ENCODE measurements at regions not wholly inside any gene's neighbourhood (a gene's known extent, or its start where the extent isn't known, plus 50 kb on each side); places are given as distances from the start of the nearest gene placed in this dataset.
"Not testable (repeated sequence)": the region's sequence is repeated elsewhere in the genome, so short reads cannot be mapped to it uniquely, and the experiment has no call there.

DNA sequence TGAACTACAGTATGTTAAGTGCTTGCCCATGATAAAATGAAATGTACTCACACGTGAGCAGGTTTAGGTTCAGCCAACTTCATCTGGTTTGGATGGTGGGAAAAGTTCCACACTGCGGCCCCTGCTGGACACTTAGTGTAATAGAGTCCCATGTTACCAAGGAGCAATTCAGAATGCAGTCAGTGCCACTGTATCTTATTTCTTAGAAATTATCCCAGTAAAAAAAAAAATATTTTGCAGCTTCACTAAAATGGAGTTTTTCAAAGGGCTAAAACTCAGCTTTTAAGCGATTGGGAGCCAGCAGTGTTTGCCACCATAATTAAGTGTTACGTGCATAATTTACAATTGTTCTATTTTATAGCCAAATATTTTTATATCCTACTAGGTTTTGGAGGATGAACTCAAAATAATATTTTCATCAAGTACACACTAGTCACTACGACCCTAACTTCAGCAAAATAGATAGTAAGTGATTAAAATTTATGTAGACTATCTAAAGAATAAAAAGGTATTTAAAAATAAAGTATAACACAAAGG, 371.7 kb upstream of the GBE1 start:
- no peak for DNase-seq

DNA sequence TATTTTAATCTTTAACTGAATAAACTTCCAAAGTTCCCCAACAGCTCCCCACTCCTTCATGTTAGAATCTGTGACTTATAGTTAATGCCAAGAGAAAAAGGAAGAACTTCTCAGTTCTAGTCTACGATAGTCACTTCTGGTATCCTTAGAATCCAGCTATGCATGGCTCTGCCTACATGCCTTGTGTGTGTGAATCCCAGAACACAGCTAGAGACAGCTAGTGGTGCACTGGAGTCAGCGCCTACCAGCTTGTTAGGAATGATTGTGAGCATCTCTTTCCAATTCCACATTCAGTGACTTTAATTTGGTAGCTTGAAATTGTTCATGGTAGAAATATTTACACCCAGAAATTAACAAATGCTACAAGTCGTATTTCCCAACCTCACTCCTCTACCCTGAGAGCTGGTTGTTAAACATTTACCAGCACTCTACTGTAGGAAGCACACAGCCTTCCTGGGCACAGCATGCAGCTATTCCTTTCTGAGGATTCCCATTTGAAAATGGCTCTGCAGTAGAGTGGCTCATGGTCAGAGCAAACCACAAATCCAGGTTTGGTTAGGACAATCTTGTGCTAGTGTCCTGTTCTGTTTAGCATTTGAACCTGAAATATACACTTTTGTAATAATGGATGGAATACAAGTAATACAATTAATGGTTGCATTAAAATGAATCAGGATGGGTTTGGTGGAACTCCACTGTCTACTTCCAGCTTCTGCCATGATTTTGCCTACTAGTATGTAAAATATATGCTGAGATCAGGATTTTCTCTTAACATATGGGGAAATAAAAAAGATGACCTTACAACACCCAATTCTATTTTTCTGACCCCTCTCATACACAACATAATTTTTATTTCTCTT, 371.0 kb upstream of the GBE1 start:
- no peak for DNase-seq

DNA sequence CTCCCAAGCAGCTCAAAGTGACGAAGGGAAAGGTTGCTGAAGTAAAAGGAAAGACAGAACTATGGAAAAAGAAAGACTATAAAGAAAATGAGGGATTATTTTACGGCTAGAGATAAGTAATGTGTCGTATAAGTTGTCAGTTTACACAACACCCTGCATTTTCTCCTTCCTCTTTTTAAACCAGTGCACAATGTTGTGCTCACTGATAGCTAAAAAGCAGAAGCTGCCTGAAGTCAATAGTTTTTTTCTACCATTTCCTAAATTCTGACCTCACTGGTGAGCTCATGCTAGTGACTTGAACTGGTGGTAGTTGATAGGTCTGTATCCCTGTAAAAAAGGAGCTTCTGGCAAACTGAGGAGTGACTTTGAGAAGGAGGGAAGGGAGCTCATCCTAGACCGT, 368.6 kb upstream of the GBE1 start:
- DNase-seq: no peak

GRCh38 chr3:82129221-82129801, 367.9 kb upstream of the GBE1 start:
- no peak for DNase-seq

DNA sequence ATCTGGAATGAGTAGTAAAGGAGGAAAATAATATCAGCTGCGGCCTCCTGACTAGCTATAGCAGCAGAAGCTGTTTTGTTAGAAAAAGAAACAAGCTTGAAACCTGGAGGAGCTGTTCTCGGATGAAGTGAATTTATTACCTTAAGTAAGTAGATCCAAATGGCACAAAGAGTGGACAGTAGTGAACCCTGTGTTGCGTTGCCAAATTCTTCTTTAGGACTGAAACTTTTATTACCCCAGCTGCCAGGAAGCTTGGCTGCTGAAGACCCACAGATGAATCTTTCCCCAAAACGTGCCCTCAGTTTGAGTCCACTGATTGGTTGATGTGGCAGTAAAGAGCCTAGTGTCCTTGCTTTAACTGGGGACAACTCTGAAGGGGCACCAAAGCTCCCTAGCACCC, 366.8 kb upstream of the GBE1 start:
- DNase-seq: no peak

DNA sequence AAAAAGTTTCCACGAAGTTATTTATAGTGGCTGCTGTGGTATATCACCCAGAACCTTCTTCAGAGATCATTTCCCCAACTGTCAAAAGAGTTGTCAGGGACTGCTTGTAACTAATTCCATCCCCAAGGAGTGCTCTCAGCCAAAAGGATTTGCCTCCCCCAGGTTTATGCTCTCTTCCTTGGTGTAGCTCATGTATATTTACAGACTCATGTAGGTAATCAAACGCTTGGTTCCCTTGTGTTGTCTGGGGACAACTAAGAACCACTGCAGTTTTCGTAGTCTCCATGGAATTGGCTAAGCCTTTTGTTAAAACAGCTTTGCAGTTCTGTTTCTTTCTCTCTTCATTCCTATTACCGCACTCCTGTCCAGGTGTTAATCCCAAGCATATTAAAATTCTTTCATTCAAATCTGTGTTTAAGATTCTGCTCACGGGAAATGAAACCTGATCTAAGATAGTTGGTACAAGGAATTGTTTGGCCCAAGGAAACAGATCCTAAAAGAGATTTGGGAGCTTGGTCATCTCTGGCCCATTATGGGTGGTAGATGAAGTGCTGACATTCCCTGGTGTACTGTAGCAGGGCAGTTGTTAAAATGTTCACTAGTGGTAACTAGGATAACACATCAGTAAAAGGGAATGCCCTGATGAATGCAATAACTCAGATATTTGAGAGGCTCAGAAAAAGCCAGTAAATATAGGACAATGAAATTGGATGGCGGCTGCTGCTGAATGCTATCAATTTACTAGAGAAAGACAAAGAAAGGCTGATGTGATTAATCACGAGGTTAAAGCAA, 361.3 kb upstream of the GBE1 start:
- no peak for DNase-seq

- DNase-seq: no peak
Measured at GRCh38 chr3:82114589-82114988, 353.1 kb upstream of the GBE1 start.

DNA sequence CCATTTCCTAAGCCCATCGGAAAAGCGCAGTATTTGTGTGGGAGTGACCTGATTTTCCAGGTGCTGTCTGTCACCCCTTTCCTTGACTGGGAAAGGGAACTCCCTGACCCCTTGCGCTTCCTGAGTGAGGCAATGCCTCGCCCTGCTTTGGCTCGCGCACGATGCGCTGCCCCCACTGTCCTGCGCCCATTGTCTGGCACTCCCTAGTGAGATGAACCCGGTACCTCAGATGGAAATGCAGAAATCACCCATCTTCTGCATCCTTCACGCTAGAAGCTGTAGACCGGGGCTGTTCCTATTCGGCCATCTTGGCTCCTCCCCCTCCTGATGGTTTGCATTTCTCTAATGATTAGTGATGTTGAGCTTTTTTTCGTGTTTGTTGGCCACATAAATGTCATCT, 349.3 kb upstream of the GBE1 start:
- not testable (repeated sequence) for DNase-seq

DNA sequence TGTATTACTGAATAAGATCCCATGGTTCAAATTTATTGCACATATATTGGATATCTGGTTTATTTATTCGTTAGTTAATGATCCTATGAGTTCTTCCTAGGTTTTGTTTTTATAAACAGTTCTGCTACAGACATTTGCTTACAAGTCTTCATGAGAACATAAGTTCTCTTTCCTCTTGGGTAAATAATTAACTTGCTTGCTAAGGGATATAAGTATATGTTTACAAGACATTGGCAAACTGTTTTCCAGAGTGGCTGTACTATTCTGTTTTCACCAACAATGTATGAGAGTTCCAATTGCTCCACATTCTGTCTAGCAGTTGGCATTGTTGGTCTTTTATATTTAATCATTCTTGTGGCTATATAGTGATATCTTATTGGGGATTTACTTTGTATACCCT, 341.8 kb upstream of the GBE1 start:
- no peak for DNase-seq

DNA sequence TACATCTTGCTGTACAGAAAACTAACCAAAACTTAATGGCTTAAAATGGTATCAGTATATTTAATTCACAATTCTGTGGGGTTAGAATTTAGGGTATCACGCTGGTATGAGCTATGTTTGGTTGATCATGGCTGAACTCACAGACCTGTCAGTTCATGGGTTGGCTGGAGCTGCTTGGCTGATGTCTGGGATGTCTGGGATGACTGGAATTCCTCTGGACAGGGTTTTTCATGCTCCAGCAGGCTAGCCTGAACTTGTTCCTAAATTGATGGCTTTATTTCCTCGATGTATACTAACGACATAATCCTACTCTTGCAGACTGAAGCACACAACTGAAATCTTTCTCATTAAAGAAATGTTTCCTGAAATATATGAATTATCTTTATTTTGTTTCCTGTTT, 338.9 kb upstream of the GBE1 start:
- no peak for DNase-seq

GRCh38 chr3:82093641-82094040, 332.2 kb upstream of the GBE1 start:
- DNase-seq: no peak

DNA sequence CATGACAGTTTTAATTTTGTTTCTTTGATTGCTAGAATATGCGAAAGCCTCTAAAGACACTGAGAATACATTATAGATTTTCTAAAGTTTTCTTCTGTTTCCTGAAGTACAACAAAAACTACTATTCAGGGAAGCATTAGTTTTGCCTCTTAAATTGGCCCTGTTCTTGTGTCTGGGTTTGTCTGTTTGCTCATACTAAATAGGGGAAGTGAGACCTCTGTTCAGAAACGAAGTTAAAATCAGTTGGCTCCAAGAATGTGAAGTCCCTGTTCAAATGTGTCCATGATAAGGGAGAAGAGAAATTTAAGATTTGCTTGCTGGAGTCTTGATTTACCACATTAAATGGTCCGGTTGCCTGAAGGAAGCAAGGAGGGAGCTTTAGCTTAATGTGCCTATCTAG, 327.3 kb upstream of the GBE1 start:
- DNase-seq: no peak

- DNase-seq: no peak
Measured at GRCh38 chr3:82087958-82088357, 326.5 kb upstream of the GBE1 start.

DNA sequence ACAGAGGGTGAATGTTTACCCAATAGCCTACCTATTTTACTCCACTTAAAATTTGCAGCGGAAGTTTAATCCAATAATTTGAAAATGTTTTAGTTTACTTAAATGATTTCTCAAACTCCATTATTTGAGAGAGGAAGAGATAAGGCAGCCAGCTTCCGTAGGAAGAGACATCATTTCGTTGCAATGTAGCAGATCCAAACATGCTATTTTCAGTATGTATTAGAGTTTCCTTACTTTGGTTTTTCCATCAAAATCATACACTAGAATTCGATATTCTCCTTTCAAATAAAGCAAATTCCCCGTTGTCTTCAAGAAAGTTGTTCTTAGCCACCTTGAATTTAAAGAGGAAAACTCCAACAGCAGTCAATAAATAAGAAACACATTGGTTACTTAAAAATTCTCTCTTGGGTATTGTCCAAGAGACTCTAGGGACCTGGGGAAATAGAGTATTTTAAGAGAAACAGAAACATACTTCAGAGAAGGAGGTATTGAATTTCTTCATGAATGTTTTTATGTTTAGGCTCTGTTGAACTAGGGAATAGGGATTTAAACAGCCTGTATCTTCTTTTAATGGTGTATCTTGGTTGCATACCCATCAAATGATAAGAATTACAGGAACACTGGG, 324.5 kb upstream of the GBE1 start:
- DNase-seq: no peak

- DNase-seq: no peak
Measured at GRCh38 chr3:82085356-82085755, 323.9 kb upstream of the GBE1 start.

- DNase-seq: no peak
Measured at GRCh38 chr3:82084824-82085223, 323.4 kb upstream of the GBE1 start.

- DNase-seq: no peak
Measured at GRCh38 chr3:82082796-82083195, 321.4 kb upstream of the GBE1 start.

DNA sequence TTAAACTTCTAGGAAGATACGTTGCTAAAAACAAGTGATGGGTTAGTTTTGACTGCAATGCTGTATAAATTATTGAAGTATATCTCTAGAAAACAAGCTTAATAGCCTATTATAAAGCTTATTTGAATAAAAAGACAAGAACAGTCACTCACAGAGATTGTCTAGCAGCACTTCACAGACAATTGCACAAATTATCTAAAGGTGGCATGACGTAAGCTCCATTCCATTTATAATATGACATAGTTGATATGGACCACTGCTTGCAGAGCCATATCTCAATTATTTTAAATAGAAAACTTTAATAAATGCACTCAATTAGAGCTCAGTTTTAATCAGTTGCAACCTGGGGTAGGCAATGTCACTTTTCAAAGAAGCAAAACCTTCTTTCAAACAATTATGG, 319.9 kb upstream of the GBE1 start:
- no peak for DNase-seq

DNA sequence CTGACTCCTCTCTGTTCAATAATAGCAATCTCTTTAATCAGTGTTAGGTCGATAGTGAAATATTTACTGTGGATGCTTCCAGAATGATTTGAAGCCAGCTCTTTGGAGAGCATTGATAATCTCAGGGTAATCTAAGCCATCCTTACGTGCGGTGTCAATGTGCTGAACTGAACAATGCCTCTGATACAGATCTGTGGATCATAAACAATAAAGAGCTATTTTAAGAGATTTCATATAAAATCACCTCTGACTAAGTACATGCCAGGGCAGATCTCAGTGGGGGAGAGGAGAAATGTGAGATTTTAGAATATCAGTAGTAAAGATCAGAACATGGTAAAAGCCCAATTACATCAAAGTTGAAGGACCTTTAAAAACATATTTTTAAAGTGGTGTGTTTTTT, 319.3 kb upstream of the GBE1 start:
- DNase-seq: no peak

DNA sequence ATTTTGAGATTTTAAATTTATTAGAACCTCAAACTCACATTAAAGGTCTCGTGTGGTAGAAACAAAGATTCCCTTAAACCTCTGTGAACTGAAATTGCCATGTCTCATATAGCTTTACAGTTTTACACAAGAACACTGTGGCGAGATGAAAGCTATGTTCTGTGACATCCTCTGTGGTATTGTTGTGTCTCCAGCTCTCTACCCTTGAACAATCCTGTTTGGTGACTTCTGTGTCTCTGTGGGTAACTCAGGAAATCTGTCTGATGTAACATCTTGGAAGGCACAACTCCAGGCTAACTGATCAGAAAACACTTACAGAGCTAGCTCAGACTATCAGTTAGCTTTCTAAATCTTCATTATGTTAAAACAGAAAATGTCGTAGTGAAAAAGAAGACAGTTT, 318.8 kb upstream of the GBE1 start:
- no peak for DNase-seq

DNA sequence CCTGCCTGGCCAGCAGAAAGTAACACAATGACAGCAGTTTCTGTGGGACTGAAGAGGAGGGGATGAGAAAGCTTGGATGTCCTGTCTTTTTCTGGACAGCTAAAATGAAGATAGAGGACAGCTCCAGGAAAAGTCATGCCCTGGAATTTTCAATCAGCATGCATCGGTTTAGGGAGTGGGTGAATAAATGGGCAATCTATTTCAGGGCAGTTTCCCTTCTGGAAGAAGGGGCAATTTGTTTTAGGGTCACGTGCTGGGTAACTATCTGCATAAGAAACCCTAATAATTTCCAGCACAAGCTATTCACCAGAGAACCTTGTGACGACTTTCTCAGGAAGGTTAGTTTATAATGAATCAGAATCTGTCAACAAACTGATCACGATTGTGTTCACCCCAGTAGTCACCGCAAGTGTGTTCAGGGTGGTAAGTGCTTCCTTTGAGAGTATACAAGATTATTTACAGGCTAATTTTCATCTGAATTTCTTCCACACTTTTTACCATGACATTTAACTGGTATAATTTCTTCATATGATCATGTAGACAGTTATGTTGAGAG, 318.0 kb upstream of the GBE1 start:
- DNase-seq: no peak

DNA sequence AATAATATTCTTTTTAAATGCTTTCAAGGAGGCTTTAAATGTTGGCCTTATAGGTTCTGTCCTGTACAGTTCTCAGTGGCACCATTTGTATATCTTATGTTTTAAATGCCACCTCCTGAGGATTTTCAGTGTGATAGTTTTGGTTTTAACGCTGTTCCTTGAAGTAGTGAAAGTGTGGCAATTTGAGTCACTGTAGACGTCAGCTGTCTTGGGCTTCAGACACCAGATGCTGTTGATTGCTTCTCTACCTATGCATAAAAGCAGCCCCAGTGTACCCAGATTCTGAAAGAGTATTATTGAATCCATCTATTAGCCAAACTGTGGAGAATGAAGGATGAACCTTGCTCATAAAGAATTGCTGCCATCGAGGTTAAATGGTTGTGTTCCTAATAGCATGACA, 316.8 kb upstream of the GBE1 start:
- DNase-seq: no peak

DNA sequence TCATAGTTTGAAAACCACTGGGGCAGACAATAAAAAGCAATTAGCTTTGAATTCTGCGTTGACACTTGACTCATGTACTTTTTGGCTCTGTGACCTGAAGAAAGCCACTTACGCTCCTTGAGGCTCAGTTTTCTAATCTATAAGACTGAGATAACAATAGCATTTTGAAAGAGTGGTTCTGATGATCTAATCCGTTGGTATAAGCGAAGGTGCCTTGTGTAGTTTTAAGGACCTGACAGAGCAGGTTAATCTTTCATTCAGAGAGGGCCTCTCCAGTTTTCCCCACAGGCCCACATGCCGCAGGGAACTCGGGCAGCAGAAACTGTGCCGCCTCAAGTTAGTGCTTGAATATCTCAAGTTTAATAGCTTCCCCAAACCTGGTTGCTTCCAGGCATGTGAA, 306.0 kb upstream of the GBE1 start:
- no peak for DNase-seq

All from NCI-H1417 treated with DMSO at 0.1 percent for 48 hours (cell line).